BJ (cell line): ENCODE measurements at regions not wholly inside any gene's neighbourhood (a gene's known extent, or its start where the extent isn't known, plus 50 kb on each side); places are given as distances from the start of the nearest gene placed in this dataset.

Experiments used
- CTCF ChIA-PET: fragments of 350-600 bp; formaldehyde crosslinking; extraction: SDS; loops from one replicate; lab custom pipeline; 2021; ENCODE audit warnings: antibody characterized with exemption, inconsistent platforms; lab: Yijun Ruan, JAX
- POLR2A ChIA-PET: fragments of 300-600 bp; sonication (Branson Sonifier 250); formaldehyde crosslinking; extraction: SDS; loops from one replicate; lab custom pipeline; 2021; ENCODE audit warnings: antibody characterized with exemption; lab: Charles Lee
- DNase-seq: peaks from one replicate; pipeline ENCODE4 v3.0.0-alpha.2; 2011; ENCODE audit warnings: low read depth
- H3K27me3 ChIP-seq: 2 replicates; pipeline ENCODE4 v1.6.0; 2011; ENCODE audit warnings: low read length; ENCODE audit not compliant: control insufficient read depth, insufficient read depth
- H3K36me3 ChIP-seq: 2 replicates; pipeline ENCODE4 v1.5.1; 2011; ENCODE audit warnings: low read length; ENCODE audit not compliant: control insufficient read depth, insufficient read depth
- H3K4me3 ChIP-seq: 2 replicates; pipeline ENCODE4 v1.5.1; 2011; ENCODE audit warnings: low read depth, mild to moderate bottlenecking, control low read depth, low read length
- CTCF ChIP-seq: IDR thresholded peaks from 2 replicates; pipeline ENCODE4 v1.5.1; 2011; ENCODE audit warnings: low read depth, mild to moderate bottlenecking, control low read depth, inconsistent platforms, low read length, moderate library complexity; ENCODE audit not compliant: insufficient read depth

DNA sequence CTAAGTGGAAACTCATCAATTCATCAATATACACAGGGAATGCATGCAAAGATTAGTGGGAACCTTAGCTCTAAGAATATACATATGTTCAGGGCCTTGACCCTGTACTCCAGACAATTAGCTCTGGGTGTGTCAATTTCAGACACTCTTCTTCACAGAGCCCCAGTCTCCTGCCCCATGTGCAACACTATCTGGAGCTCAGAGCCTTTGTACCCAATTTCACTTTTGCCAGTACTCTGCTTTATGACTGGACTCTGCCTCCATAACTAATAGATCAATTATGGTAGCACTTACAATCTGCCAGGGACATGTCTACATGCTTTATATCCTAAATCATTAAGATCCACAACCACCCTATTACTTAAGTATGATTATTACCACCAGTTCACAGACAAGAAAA, 152.5 kb upstream of the PLEKHG7 start:
- POLR2A ChIA-PET = interaction anchor here (0.6 to 0.9 kb wide), 2 partner anchors 377 to 404 kb away, joined by 4 to 10 read pairs; no protein-coding TSS in a partner anchor
- no peak for DNase-seq
- no peak for TF ChIP-seq CTCF
- no peaks in the 10 kb centered on the region for H3K27me3 ChIP-seq
- H3K4me3 ChIP-seq = no peak overlapping the region
- no peaks in the 10 kb centered on the region for H3K36me3 ChIP-seq
- CTCF ChIA-PET = interaction anchor here (0.8 kb wide), 1 partner anchor 105 kb away, joined by 3 read pairs; no protein-coding TSS in a partner anchor

DNA sequence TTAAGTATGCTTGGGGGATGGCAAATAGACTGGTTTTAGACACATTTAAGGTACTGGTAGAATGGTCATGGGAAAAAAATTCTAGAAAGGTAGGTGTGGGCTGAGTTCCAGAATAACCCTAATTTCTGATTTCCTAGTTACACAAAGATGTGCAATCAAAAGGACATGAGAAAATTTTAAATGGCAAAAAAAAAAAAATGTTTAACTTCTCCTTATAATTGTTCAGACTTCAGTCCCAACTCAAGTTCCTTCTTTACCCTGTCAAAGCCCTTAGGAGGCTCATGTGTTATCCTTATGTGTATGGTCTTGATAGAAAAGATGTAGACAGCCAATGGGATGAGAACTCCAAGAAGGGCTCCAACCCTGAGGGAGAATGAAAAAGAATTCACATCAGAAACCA, 153.3 kb upstream of the PLEKHG7 start:
- POLR2A ChIA-PET = no interaction called here

DNA sequence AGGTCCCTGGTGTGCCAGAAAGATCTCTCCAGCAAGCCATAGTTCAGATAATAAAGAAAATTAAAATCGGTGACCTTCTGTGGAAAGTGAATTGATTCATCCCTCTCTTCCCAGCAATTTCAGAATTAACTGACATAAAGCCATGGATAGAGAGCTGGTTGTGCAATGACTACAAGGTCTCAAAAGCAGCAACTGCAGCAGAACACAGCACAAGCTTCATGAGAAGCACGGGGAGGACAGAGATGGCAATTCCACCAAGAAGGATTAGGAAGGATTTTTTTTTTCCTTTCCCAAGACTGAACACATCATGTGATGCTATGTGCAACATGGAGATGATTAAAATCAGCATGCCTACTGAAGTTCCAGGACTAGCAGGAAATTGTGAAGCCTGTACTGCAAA, 154.9 kb upstream of the PLEKHG7 start:
- Histone ChIP-seq H3K36me3 (no peaks in the 10 kb centered on the region), H3K27me3 (no peaks in the 10 kb centered on the region), H3K4me3 (no peak overlapping the region)
- no peak for DNase-seq
- no peak for TF ChIP-seq CTCF
- ChIA-PET CTCF (no interaction called here), POLR2A (no interaction called here)

More for the DNA sequence above, 153.3 kb upstream of the PLEKHG7 start:
- DNase-seq = no peak
- Histone ChIP-seq H3K36me3 (no peaks in the 10 kb centered on the region), H3K4me3 (no peak overlapping the region), H3K27me3 (no peaks in the 10 kb centered on the region)
- TF ChIP-seq CTCF = no peak
- CTCF ChIA-PET = no interaction called here

GRCh38 chr12:92547420-92547819, 155.4 kb upstream of the PLEKHG7 start:
- CTCF ChIA-PET = no interaction called here
- Histone ChIP-seq H3K4me3 (no peak overlapping the region), H3K27me3 (no peaks in the 10 kb centered on the region), H3K36me3 (no peaks in the 10 kb centered on the region)
- TF ChIP-seq CTCF = no peak
- POLR2A ChIA-PET = no interaction called here
- no peak for DNase-seq

DNA sequence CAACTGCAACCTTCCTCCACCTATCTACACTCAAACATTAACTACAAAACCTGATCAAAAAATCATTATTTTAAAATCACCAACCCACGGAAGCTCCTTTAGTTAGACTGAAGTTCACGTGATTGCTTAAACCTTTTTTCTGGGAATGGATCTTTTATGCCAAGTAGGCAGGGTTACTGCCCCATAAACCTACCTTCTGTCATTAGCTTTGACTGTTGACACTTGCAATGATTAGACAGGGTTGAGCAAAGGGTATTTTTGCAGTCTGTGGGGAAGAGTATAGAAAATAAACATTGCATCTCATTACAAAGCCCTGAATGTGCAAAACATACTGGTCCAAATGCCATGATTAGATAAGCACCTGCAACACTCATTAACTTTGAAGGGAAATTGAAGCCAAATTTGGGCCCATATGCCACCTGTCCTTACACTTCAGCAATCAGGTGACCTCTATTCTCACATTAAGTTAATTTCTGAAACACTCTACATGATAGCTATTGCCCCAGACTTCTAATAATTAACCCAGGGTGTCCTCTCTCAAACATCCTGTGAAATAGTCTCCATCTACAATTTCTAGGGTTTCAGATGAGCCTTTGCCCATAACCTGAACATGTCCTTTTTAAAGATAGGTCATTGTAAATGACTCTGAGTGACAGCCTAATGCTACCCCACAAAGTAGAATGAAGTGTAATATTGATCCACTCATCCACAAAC, 156.0 kb upstream of the PLEKHG7 start:
- Histone ChIP-seq H3K36me3 (no peaks in the 10 kb centered on the region), H3K27me3 (no peaks in the 10 kb centered on the region), H3K4me3 (no peak overlapping the region)
- TF ChIP-seq CTCF = no peak
- CTCF ChIA-PET = no interaction called here
- DNase-seq = no peak
- POLR2A ChIA-PET = no interaction called here
